ENCODE measurements at regions not wholly inside any gene's neighbourhood (a gene's known extent, or its start where the extent isn't known, plus 50 kb on each side); places are given as distances from the start of the nearest gene placed in this dataset.

DNA sequence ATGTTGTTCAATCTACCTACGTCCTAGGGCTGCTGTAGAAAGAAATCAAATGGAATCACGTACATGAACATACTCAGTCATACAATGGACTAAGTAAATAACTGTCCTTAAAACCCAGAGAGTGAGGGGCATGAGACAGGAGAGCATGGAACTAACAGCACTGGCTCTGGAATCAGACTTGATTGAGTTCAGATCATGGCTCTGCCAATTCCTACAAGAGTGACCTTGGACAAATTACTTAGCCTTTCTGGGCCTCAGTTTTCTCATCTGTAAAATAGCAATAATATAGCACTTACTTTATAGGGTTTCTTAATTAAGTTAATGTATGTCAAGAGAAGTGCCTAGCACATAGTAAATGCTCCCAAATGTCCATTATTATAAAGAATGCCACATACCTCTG lies 106.8 kb downstream of the HNRNPLL start:
- Histone ChIP-seq H3K4me1 (replicated peaks; ENCODE audit: insufficient read depth) (no peaks in the 10 kb centered on the region), H3K4me3 (no peak overlapping the region), H3K4me2 (no peak overlapping the region), H3K79me2 (ENCODE audit: low read depth) (no peaks in the 10 kb centered on the region), H3K9me2 (ENCODE audit: insufficient read depth) (no peaks in the 10 kb centered on the region), H3F3A (ENCODE audit: insufficient read depth, low read depth) (no peaks in the 10 kb centered on the region), H2AFZ (no peak overlapping the region), H4K20me1 (ENCODE audit: insufficient read depth) (no peaks in the 10 kb centered on the region), H3K9me3 (ENCODE audit: insufficient read depth, low read depth) (no peaks in the 10 kb centered on the region), H3K27ac (no peak overlapping the region), H3K36me3 (ENCODE audit: low read depth) (no peaks in the 10 kb centered on the region), H3K27me3 (ENCODE audit: insufficient read depth, low read depth) (no peaks in the 10 kb centered on the region)
- no TSS peak for BruUV-seq (replicated peaks)
- CTCF ChIA-PET: no interaction called here
- POLR2A ChIA-PET (ENCODE audit: unreplicated experiment): no interaction called here
- no peak for DNase-seq
- intact Hi-C loops (cut with micrococcal nuclease; ENCODE audit: unreplicated experiment): no loop called here
- TF ChIP-seq, protein P1, sequence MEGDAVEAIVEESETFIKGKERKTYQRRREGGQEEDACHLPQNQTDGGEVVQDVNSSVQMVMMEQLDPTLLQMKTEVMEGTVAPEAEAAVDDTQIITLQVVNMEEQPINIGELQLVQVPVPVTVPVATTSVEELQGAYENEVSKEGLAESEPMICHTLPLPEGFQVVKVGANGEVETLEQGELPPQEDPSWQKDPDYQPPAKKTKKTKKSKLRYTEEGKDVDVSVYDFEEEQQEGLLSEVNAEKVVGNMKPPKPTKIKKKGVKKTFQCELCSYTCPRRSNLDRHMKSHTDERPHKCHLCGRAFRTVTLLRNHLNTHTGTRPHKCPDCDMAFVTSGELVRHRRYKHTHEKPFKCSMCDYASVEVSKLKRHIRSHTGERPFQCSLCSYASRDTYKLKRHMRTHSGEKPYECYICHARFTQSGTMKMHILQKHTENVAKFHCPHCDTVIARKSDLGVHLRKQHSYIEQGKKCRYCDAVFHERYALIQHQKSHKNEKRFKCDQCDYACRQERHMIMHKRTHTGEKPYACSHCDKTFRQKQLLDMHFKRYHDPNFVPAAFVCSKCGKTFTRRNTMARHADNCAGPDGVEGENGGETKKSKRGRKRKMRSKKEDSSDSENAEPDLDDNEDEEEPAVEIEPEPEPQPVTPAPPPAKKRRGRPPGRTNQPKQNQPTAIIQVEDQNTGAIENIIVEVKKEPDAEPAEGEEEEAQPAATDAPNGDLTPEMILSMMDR (conservative IDR thresholded peaks at IDR 0.05): no peak
- TF ChIP-seq EZH2 (IDR thresholded peaks at IDR 0.05; ENCODE audit: low read depth): no peak

DNA sequence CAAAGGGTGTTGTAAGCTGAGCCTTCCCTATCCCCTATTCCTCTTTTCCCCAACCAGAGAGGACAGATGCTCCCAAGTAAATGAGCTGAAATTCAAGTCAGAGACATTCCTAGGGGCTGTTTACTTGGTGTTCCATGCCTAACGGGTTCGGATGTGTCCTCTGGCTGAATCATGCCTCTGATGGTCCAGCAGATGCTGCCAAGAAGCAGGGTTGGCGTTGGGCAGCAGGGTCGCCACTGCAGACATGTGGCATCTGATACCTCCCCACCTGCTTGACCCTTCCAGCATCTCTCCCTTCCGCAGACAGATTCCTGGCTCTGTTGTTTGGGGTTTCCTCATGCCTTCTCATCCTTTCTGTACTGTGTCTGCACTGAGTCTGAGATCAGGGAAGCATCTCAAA lies 108.3 kb downstream of the HNRNPLL start:
- BruUV-seq (replicated peaks): no TSS peak
- intact Hi-C loops (cut with micrococcal nuclease; ENCODE audit: unreplicated experiment): no loop called here
- H2AFZ ChIP-seq: no peak overlapping the region
- no peaks in the 10 kb centered on the region for H3K79me2 ChIP-seq (ENCODE audit: low read depth)
- TF ChIP-seq EZH2 (IDR thresholded peaks at IDR 0.05; ENCODE audit: low read depth): no peak
- TF ChIP-seq, protein P1 (conservative IDR thresholded peaks at IDR 0.05): no peak
- H3K9me2 ChIP-seq (ENCODE audit: insufficient read depth): no peaks in the 10 kb centered on the region
- no peaks in the 10 kb centered on the region for H3F3A ChIP-seq (ENCODE audit: insufficient read depth, low read depth)
- H3K27ac ChIP-seq: no peak overlapping the region
- no peaks in the 10 kb centered on the region for H3K36me3 ChIP-seq (ENCODE audit: low read depth)
- ChIA-PET POLR2A (ENCODE audit: unreplicated experiment) (no interaction called here), CTCF (interaction anchor here (0.8 kb wide), 1 partner anchor 41 kb away, joined by 3 read pairs; no protein-coding TSS in a partner anchor)
- no peak for DNase-seq
- no peaks in the 10 kb centered on the region for H4K20me1 ChIP-seq (ENCODE audit: insufficient read depth)
- no peak overlapping the region for H3K4me2 ChIP-seq
- H3K9me3 ChIP-seq (ENCODE audit: insufficient read depth, low read depth): no peaks in the 10 kb centered on the region
- no peaks in the 10 kb centered on the region for H3K27me3 ChIP-seq (ENCODE audit: insufficient read depth, low read depth)
- no peaks in the 10 kb centered on the region for H3K4me1 ChIP-seq (replicated peaks; ENCODE audit: insufficient read depth)
- H3K4me3 ChIP-seq: no peak overlapping the region

DNA sequence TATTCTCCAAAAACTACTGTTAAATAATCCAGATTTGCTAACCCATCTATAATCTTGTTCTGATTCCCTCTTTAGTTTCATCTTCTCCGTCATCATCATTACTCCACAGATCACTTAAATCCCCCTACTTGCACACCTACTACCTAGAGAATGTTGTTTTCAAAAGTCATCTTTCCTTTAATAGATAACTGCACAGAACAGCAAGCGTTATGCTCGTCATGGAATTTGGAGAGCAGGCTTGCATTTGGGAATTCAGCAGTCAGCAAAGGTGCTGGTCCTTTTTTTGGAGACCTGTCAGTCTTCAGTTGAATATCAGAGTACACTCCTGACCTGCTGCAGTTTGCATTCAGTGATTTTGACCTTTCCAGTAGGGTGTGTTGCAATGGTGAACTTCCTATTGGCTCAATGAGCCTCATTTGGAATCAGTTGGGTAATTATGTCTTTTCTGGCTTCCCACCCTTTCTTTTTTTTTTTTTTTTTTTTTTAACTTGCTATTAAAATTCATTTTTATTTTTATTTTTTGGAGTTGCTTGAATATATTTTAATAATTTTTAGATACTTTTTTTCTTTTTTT lies 110.6 kb downstream of the HNRNPLL start:
- POLR2A ChIA-PET (ENCODE audit: unreplicated experiment): no interaction called here
- CTCF ChIA-PET: no interaction called here
- no peak overlapping the region for H2AFZ ChIP-seq
- BruUV-seq (replicated peaks): no TSS peak
- no peaks in the 10 kb centered on the region for H3K4me1 ChIP-seq (replicated peaks; ENCODE audit: insufficient read depth)
- H3K36me3 ChIP-seq (ENCODE audit: low read depth): no peaks in the 10 kb centered on the region
- H3K4me3 ChIP-seq: no peak overlapping the region
- H3K79me2 ChIP-seq (ENCODE audit: low read depth): no peaks in the 10 kb centered on the region
- H3K9me3 ChIP-seq (ENCODE audit: insufficient read depth, low read depth): no peaks in the 10 kb centered on the region
- H4K20me1 ChIP-seq (ENCODE audit: insufficient read depth): no peaks in the 10 kb centered on the region
- no peak overlapping the region for H3K27ac ChIP-seq
- no peak for TF ChIP-seq EZH2 (IDR thresholded peaks at IDR 0.05; ENCODE audit: low read depth)
- TF ChIP-seq, protein P1 (conservative IDR thresholded peaks at IDR 0.05): no peak
- no peak for DNase-seq
- no peak overlapping the region for H3K4me2 ChIP-seq
- intact Hi-C loops (cut with micrococcal nuclease; ENCODE audit: unreplicated experiment): no loop called here
- H3K9me2 ChIP-seq (ENCODE audit: insufficient read depth): no peaks in the 10 kb centered on the region
- H3K27me3 ChIP-seq (ENCODE audit: insufficient read depth, low read depth): no peaks in the 10 kb centered on the region
- no peaks in the 10 kb centered on the region for H3F3A ChIP-seq (ENCODE audit: insufficient read depth, low read depth)

Measured in PC-9 (cell line).